ENCODE measurements at regions not wholly inside any gene's neighbourhood (a gene's known extent, or its start where the extent isn't known, plus 50 kb on each side); places are given as distances from the start of the nearest gene placed in this dataset.

DNA sequence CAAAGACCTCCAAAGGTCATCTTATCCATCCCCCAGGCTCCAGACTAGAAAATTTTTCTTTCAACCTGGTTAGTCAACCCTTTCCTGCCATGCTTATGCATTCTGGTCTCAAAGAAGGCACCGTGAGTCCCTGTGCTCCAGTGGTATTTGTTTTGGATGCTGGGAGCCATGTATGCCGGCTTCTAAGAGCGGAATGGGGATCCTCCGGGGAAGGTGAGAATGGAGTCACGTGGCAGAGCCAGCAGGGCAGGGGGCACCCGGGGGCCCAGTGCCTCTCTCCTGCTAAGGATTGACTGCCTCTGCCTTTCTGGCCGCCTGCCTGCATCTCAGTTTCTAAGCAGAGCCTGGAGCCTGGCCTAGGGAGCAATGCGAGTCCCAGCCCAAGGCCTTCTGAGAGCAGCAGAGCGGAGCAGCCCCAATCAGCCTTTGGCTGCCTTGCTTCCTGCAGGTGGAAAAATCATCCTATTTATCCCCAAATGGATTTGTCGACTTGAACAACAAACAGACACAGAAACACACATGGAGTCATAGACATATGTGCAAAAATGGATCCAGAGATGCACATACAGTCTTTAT, 141.0 kb downstream of the PJA1 start:
- Mint-ChIP-seq H3K36me3 (no peaks in the 10 kb centered on the region), H3K9me3 (peaks cover 0 to 4% (median 0%) of the 10 kb centered on the region in 7 donors), H3K27me3 (no peaks in the 10 kb centered on the region), H3K4me3 (no peak overlapping the region), H3K27ac (no peak overlapping the region), H3K4me1 (peaks cover 0 to 10% (median 6%) of the 10 kb centered on the region in 3 donors)
- ATAC-seq (ENCODE audit: low read depth in 2 of 2) (no peak), DNase-seq (no peak)

DNA sequence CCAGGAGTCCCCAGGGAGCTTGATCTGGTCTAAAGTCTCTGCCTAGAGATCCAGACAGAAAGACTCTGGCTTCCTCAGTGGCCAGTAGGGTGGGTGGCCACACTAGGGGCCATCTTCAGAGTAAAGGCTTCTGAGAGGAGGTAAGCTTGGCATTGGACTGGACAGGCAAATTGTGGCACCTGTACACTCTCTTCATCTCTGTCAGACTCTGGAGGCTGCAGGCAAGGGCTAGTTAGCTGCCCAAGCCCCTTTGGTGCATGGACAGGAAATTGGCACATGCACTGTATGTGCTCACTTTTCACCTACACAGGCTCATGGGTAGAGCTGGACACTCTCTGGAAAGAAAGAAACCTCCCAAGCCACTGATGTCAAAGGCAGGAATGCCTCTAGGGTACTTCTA, 142.8 kb downstream of the PJA1 start:
- peaks cover 0 to 4% (median 0%) of the 10 kb centered on the region in 7 donors for H3K9me3 Mint-ChIP-seq
- H3K4me3 Mint-ChIP-seq: no peak overlapping the region
- H3K4me1 Mint-ChIP-seq: peaks cover 0 to 4% (median 0%) of the 10 kb centered on the region in 3 donors
- H3K27ac Mint-ChIP-seq: no peak overlapping the region
- no peaks in the 10 kb centered on the region for H3K36me3 Mint-ChIP-seq
- ATAC-seq (ENCODE audit: low read depth in 2 of 2): no peak
- no peak for DNase-seq
- no peaks in the 10 kb centered on the region for H3K27me3 Mint-ChIP-seq

DNA sequence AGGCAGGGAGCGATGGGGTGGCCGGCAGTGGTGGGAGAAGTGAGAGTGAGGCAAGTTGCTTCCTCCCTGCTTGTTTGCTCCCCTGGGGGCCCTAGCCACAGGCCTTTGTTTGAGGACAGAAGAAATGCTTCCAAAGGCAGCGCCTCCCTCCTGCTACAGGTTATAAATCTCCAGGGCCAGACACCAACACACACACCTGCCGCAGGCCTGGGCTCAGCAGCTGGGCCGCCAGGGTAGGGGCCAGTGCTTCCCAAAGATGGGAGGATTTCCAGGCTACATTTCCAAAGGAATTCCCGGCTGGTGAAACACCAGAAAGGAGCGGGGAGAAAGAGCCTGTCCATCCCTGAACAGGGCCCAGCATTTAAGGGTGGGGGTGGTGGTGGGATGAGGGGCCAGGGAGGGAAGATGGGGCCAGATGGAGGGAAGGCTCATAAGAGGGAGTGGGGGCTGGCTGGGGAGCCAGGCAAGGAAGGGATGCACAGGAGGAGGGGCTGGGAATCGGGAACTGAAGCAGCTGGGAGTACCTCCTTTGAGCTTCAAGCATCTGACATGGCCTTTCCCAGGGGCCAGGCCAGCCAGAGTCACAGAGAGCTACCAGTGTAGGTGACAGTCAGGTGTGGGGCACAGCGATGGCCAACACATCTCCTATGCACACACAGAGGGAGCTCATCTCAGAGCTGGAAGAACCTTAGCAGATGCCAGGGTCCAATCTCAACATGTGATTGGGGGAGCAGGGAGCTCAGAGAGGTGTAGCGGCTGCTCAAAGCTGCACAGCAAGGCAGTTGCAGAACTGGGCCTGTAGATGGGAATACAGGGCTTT, 143.9 kb downstream of the PJA1 start:
- H3K27me3 Mint-ChIP-seq: no peaks in the 10 kb centered on the region
- H3K36me3 Mint-ChIP-seq: no peaks in the 10 kb centered on the region
- no peak for DNase-seq
- H3K4me3 Mint-ChIP-seq: no peak overlapping the region
- no peaks in the 10 kb centered on the region for H3K4me1 Mint-ChIP-seq
- ATAC-seq (ENCODE audit: low read depth in 2 of 2): no peak
- peaks cover 0 to 4% (median 0%) of the 10 kb centered on the region in 7 donors for H3K9me3 Mint-ChIP-seq
- no peak overlapping the region for H3K27ac Mint-ChIP-seq

DNA sequence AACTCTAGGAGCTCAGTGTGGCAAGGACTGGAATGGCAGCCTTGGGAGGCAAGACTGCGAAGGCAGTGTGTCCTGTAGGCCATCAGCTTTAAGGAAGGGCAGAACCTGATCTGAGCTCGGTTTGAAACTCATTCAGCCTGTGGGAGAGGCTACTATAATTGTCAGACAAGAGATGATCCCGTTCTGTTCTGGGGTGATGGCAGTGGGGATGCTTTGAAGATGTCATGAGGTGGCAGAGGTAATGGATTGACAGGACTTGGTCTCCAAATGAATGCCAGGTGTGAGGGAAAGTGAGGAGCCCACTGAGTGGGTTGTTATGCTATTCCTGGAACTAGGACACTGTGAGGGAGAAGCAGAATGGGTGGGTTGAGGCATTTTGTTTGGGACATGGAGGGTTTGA, 144.9 kb downstream of the PJA1 start:
- no peaks in the 10 kb centered on the region for H3K36me3 Mint-ChIP-seq
- DNase-seq: no peak
- no peak for ATAC-seq (ENCODE audit: low read depth in 2 of 2)
- no peak overlapping the region for H3K27ac Mint-ChIP-seq
- H3K4me3 Mint-ChIP-seq: no peak overlapping the region
- H3K27me3 Mint-ChIP-seq: no peaks in the 10 kb centered on the region
- no peaks in the 10 kb centered on the region for H3K9me3 Mint-ChIP-seq
- no peaks in the 10 kb centered on the region for H3K4me1 Mint-ChIP-seq

- no peak overlapping the region for H3K27ac Mint-ChIP-seq
- H3K4me1 Mint-ChIP-seq: no peaks in the 10 kb centered on the region
- no peaks in the 10 kb centered on the region for H3K27me3 Mint-ChIP-seq
- no peaks in the 10 kb centered on the region for H3K36me3 Mint-ChIP-seq
- no peaks in the 10 kb centered on the region for H3K9me3 Mint-ChIP-seq
- no peak for DNase-seq
- no peak overlapping the region for H3K4me3 Mint-ChIP-seq
- no peak for ATAC-seq (ENCODE audit: low read depth in 2 of 2)
These were observed 146.0 kb downstream of the PJA1 start for GRCh38 chrX:69019073-69019890.

DNA sequence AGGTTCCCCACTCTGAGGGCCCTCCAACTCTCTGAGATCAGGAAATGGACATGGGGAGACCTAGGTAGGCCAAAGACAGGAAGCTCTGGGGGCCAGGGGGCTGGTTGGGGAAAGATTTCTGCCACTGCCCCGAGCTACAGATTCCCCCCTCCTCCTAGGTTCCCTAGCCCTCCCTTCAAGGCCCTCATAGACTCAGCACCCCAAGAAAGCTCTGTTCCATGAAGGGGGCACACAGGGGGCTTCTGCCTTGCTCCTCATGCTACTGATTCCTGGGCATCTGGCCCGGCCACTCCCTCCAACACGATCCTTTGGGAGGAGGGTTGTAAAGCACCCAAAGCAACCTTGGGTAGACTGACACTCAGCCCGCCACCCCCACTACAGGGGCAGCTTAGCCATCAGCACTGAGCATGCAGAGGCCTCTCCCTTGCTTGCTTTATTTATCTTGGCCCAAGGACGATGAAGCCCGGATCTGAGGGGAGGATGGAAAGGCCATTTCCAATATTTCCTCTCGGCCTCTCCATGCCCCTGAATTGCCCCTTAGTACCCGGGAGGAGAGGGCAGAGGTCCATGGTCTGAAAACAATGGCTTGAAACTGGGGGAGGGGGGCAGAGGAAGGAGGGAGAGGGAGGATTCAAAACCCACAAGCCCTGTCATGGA, 146.7 kb downstream of the PJA1 start:
- no peaks in the 10 kb centered on the region for H3K9me3 Mint-ChIP-seq
- no peaks in the 10 kb centered on the region for H3K4me1 Mint-ChIP-seq
- no peak for DNase-seq
- H3K36me3 Mint-ChIP-seq: no peaks in the 10 kb centered on the region
- no peaks in the 10 kb centered on the region for H3K27me3 Mint-ChIP-seq
- no peak for ATAC-seq (ENCODE audit: low read depth in 2 of 2)
- no peak overlapping the region for H3K27ac Mint-ChIP-seq
- H3K4me3 Mint-ChIP-seq: no peak overlapping the region

DNA sequence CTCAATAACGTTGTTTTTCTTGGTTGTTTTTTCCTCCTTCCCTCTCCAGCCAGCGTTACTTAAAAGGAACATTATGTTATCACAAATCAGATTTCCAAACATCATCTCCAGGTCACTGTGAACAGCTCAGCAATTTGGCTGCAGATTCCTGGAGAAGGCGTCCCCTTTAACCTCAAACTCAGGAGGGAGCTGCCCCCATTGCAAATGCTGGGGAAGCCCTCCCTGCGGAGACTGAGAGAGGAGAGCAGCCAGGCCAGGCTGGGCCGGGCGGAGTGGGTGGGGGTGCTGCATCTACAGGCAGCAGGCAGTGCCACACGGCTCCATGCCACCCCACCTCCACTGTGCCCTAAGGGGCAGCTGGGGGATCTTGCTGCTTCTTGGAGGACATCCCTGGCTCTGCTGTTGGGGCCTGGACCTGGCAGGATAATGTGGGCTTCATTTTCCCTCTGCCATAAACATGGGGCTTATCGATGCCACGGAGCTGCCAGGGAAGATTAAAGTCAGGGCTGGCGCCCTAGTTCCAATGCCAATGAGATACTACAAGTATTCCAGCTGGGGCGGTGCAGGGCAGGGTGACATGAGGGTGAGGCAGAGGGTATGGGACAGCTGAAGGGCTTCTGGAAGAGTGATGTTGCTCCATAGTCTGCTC, 148.8 kb downstream of the PJA1 start:
- no peak overlapping the region for H3K27ac Mint-ChIP-seq
- H3K4me1 Mint-ChIP-seq: no peaks in the 10 kb centered on the region

DNA sequence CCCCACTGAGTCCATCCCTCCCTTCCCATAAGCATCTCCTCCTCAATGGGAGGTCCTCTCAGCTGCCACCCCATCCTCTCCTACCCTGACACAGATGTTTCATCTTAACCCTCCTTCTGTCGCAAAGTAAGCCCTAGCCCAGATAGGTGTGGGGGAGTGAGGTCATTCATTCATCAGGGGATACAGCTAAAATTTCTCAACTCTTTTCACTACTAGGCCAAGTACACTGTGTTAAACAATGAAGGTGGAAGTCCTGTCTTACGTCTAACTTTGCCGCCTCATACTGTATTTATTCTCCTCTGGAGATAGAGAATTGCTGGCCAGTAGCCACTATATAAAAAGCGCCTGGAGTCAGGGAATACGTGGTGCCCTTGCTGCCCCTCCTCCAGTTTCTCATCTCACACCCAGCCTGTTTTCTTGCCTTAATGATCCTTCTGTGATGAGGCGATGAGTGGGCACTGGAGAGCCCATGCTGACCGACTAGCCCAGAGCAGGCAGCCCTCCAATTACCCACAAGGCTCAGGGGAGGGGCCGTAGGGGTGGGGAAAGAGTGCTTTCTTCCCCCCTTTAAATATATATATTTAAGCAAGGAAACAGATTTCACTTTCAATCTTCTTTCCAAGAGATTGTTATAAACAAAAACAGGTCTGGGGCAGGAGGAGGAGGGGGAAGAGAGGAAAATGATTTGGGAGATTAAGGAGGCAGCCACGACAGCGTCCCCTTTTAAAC, 149.5 kb downstream of the PJA1 start:
- H3K27ac Mint-ChIP-seq: no peak overlapping the region
- H3K27me3 Mint-ChIP-seq: no peaks in the 10 kb centered on the region
- no peaks in the 10 kb centered on the region for H3K4me1 Mint-ChIP-seq
- no peaks in the 10 kb centered on the region for H3K9me3 Mint-ChIP-seq
- H3K36me3 Mint-ChIP-seq: no peaks in the 10 kb centered on the region
- ATAC-seq (ENCODE audit: low read depth in 2 of 2): no peak
- no peak overlapping the region for H3K4me3 Mint-ChIP-seq
- no peak for DNase-seq

More for the DNA sequence above, 148.8 kb downstream of the PJA1 start:
- DNase-seq (no peak), ATAC-seq (ENCODE audit: low read depth in 2 of 2) (no peak)
- no peaks in the 10 kb centered on the region for H3K9me3 Mint-ChIP-seq
- no peaks in the 10 kb centered on the region for H3K27me3 Mint-ChIP-seq
- H3K4me3 Mint-ChIP-seq: no peak overlapping the region
- no peaks in the 10 kb centered on the region for H3K36me3 Mint-ChIP-seq

DNA sequence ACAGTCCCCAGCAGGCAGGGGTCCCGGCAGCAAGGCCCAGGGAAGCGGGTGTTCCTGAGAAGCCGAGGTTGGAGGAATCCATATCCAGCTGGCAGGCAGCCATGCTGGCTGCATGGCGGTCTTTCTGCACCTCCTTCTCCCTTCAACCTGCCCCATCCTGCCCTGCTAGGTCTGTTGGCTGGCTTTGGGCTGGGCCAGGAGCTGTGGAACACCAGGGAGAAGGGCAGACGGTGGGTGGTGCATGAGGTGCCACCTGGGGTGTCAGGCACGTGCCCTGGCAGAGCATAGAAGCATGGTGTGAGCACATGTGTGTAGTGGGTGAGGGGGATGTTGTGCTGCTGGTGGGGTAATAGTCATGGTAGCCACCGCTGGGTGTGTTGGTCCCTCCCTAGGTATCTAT, 150.1 kb downstream of the PJA1 start:
- no peaks in the 10 kb centered on the region for H3K9me3 Mint-ChIP-seq
- DNase-seq (no peak), ATAC-seq (ENCODE audit: low read depth in 2 of 2) (no peak)
- no peak overlapping the region for H3K27ac Mint-ChIP-seq
- H3K4me3 Mint-ChIP-seq: no peak overlapping the region
- H3K27me3 Mint-ChIP-seq: no peaks in the 10 kb centered on the region
- no peaks in the 10 kb centered on the region for H3K36me3 Mint-ChIP-seq
- H3K4me1 Mint-ChIP-seq: no peaks in the 10 kb centered on the region

- Mint-ChIP-seq H3K36me3 (no peaks in the 10 kb centered on the region), H3K27me3 (no peaks in the 10 kb centered on the region), H3K9me3 (no peaks in the 10 kb centered on the region), H3K4me3 (no peak overlapping the region), H3K27ac (no peak overlapping the region), H3K4me1 (no peaks in the 10 kb centered on the region)
- DNase-seq: no peak
- no peak for ATAC-seq (ENCODE audit: low read depth in 2 of 2)
These were observed 151.1 kb downstream of the PJA1 start for GRCh38 chrX:69014200-69014599.

DNA sequence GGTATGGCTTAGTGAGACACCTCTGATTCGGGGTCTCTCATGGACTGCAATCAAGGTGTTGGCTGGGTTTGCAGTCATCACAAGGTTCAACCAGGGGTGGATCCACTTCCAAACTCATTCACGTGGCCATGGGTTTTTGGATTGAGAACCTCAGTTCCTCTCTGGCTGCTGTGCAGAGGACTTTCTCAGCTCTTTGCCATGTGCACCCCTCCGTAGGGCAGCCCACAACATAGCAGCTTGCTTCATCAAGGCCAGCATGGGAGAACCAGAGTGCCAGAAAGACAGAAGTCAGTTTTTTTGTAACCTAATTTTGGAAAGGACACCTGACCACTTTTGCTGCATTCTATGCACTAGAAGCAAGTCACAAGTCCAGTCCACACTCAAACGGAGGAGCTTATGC, 154.9 kb downstream of the PJA1 start:
- DNase-seq: no peak
- no peak for ATAC-seq (ENCODE audit: low read depth in 2 of 2)
- Mint-ChIP-seq H3K27me3 (no peaks in the 10 kb centered on the region), H3K27ac (no peak overlapping the region), H3K4me3 (no peak overlapping the region), H3K4me1 (no peaks in the 10 kb centered on the region), H3K9me3 (peaks cover 0 to 9% (median 3%) of the 10 kb centered on the region in 7 donors), H3K36me3 (no peaks in the 10 kb centered on the region)

DNA sequence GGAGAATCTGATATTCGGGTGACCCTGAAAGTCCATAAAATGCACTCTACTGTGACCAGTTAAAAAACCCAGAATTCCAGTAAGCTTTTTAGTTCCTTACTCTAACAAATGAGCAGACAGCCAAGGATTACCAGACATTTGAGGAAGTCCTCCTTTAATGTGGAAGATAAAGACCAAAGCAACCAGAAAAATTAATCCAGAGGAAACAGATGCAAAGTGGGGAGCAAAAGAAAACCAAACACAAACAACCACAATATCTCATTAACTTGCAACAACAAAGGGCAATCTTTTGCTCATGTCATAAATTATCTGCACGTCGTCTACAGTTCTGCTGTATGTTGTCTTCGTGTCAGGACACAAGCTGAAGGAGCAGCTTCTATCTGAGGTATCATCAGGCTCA, 164.4 kb downstream of the PJA1 start:
- H3K27me3 Mint-ChIP-seq: peaks cover 0 to 4% (median under 1%) of the 10 kb centered on the region in 3 donors
- H3K4me3 Mint-ChIP-seq: no peak overlapping the region
- no peak for ATAC-seq (ENCODE audit: low read depth in 2 of 2)
- no peaks in the 10 kb centered on the region for H3K4me1 Mint-ChIP-seq
- no peak for DNase-seq
- peaks cover 0 to 9% (median 0%) of the 10 kb centered on the region in 7 donors for H3K9me3 Mint-ChIP-seq
- no peak overlapping the region for H3K27ac Mint-ChIP-seq
- no peaks in the 10 kb centered on the region for H3K36me3 Mint-ChIP-seq

DNA sequence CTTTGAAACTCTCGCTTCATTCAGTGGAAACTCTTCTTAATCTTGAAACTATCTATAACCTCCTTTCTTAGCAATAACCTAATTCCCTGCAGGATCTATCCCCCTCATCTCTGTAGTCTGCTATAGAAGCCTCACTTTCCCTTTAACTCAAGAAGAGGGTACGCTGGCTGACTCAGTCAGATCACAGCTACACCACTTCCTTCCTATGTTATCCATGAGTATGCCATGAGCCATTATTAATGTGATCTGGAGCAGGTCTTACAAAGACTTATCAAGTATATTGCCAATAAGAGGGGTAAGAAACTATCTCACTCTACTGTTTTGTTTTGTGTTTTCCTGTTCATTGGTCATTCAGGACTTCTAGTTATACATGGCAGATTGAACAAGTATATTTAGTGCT, 165.3 kb downstream of the PJA1 start:
- ATAC-seq (ENCODE audit: low read depth in 2 of 2): no peak
- Mint-ChIP-seq H3K9me3 (no peaks in the 10 kb centered on the region), H3K36me3 (no peaks in the 10 kb centered on the region), H3K27ac (no peak overlapping the region), H3K4me1 (no peaks in the 10 kb centered on the region), H3K4me3 (no peak overlapping the region), H3K27me3 (peaks cover 0 to 10% (median 4%) of the 10 kb centered on the region in 3 donors)
- DNase-seq: no peak

Measured in naive B cell (primary cell).